ENCODE measurements at regions not wholly inside any gene's neighbourhood (a gene's known extent, or its start where the extent isn't known, plus 50 kb on each side); places are given as distances from the start of the nearest gene placed in this dataset.

GRCh38 chr11:122394313-122394712, 261.2 kb upstream of the UBASH3B start:
- DNase-seq, result no peak

- DNase-seq, result no peak
Observed at GRCh38 chr11:122393209-122393860, 262.2 kb upstream of the UBASH3B start.

- no peak for DNase-seq
Observed at GRCh38 chr11:122392508-122392907, 263.0 kb upstream of the UBASH3B start.

DNA sequence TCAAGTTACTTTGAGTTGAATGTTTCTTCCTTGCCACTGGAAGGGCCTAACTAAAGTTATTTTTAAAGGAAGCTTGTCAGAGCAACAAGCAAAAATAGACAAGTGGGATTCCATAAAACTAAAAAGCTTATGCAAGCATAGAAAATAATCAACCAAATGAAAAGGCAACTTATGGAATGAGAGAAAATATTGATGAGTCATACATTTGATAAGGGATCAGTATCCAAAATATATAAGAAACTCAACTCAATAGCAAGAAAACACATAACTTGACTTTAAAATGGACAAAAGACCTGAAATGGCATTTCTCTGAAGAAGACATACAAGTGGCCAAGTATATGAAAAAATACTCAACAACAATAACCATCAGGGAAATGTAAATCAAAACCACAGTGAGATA, 264.5 kb upstream of the UBASH3B start:
- no peak for DNase-seq

GRCh38 chr11:122383186-122383585, 267.2 kb upstream of the BLID start:
- no peak for DNase-seq

DNA sequence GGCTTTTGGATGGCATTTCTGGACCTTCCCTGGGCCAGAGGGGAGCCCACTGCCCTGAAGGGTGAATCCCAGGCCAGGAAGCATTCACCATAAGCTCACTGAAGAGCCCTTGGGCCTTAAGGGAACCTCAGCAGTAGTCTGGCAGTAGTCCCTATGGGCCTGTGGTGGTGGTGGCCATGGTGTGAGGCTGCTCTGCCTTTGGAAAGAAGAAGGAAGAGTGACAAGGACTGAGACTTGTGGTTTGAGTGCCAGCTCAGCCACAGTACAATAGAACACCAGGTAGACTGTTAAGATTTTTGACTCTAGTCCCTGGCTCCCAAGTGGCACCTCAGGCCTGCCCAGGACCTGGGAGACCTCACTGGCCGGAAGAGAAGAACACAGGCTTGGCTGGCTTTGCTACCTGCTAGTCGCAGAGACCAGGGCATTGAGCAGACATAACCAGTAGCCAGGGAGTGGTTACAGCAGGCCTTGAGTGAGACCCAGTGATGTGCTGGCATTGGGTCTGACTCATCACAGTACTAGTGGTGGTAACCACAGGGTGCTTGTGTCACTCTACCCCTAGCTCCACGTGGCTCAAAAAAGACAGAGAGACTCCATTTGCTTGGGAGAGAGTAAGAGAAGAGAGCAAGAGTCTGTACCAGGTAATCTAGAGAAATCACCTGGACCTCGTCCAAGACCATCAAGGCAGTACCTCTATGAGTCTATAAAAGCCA, 259.8 kb upstream of the BLID start:
- DNase-seq, result no peak

DNA sequence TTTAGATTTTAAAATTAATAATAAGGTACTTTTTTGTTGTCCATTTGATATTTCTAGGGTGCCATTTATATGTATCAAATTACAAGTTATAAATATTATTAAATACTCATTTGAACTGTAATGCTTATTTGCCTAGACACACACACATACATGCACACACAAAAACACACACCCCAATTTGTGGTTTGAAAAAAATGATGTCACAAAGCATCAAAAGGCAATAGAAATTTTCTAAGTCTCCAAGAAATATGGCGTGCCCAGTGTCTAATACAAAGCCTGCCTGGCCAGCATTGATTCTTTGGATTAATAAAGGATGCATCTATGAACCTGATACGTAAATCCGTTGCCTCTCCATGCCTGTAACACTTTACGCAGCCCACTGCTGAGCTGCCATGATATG, 252.8 kb upstream of the BLID start:
- no peak for DNase-seq

GRCh38 chr11:122367809-122368231, 251.8 kb upstream of the BLID start:
- DNase-seq, result no peak

GRCh38 chr11:122365610-122366360, 249.8 kb upstream of the BLID start:
- DNase-seq, result no peak

GRCh38 chr11:122363296-122363695, 247.3 kb upstream of the BLID start:
- DNase-seq, result no peak

DNA sequence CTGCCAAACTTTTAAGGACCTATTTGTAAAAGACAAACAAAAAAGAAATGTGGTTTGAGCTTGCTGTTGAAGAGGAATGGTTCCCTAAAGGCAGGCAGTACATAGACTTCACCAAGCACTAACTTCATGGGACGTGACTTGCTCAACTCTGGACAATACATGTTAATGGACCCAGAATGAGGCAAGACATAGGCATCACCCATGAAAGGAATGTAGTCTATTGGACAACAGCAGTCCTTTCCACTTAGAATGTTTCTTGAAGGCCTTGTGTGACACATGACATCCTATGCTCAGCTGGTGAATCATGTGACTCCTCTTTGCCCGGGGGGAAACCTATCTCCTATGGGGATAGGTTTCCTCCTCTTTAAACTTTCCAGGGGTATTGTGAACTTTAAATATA, 246.4 kb upstream of the BLID start:
- DNase-seq, result no peak

- DNase-seq, result no peak
Observed at GRCh38 chr11:122360875-122361274, 244.9 kb upstream of the BLID start.

- DNase-seq, result no peak
Observed at GRCh38 chr11:122359081-122359571, 243.1 kb upstream of the BLID start.

DNA sequence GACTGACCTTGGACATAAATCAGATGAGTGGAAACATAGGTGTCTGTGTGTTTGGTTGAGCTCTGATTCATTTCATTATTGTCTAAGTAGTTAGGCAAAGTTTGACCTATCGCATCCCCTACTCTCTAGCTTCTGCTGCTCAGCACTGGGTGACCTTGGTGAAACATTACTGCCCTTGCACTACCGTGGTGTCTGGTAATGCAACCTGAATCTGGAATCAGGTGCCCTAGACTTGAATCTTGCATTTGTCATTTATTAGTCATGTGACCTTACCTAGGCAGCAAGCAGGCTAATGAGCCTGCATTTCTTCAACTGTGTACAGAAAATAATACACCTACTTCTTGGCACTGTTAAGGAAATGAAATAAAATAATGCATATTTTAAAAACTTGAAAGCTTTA, 242.3 kb upstream of the BLID start:
- DNase-seq, result no peak

GRCh38 chr11:122355968-122356367, 240.0 kb upstream of the BLID start:
- DNase-seq, result no peak

DNA sequence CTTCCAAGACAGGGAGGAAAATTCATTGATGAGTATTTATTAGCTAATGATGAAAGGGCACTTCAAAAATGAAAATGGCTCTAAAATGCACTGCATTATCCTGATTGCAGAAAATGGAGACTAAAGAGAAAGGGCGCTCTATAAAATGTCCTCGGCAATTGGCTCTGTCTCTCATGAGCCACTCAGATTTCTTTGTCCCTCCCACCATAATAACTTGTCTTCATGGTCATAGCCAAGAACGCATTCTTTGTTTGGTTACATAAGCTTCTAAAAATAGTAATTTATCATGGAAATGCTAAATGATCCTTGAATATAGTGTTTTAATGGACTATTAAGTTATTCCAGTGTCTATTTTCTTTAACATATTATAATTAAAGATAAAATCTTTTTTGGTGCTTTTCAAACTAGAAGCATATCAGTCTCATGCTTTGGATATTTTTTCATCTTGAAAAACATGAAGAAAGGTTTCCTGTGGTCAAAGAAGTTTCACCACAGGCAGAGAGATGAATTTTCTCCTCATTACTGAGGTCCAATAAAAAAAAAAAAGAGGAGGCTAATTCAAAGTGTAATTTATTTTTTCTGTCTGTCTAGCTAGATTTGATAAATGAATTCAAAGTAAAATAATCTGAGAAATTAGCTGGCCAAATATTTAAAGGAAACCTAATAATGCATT, 238.1 kb upstream of the BLID start:
- no peak for DNase-seq

- DNase-seq, result no peak
Observed at GRCh38 chr11:122353561-122353960, 237.5 kb upstream of the BLID start.

DNA sequence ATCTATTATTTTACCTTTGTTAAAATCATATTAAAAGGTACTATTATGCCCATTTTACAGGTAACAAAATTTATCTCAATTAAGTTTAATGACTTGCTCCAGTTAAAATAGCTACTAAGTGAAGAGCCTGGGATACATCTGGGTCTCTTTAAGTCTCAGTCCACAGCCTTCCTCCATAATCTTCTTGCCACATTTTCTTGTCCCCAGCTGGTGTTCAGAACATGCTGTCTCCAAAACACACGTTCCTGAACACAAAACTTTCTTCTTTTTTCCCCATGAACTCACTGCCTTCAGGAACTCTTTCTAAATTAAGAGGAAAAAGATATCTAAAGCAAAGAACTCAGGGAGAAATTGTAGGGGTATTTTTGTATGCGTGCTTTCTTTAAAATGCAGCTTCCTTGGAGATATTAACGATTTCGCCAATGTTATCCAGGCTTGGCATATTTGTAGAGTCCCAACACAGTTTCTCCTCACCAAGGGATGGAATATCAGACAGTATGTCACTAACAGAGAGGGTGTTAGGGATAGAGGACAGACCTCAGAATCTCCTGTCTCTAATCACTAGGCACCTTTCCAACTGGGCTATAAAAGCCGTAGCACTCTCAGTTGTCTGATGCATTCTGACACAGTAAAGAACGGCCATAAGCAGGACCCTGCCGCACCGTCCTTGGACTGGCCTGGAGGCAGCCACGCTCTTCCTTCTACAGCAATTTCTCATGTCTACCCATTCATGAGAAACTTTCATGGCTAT, 232.8 kb upstream of the BLID start:
- no peak for DNase-seq

GRCh38 chr11:122346006-122346405, 230.0 kb upstream of the BLID start:
- no peak for DNase-seq

- no peak for DNase-seq
Observed at GRCh38 chr11:122345586-122345985, 229.6 kb upstream of the BLID start.

GRCh38 chr11:122344215-122344614, 228.2 kb upstream of the BLID start:
- no peak for DNase-seq

GRCh38 chr11:122343210-122343609, 227.2 kb upstream of the BLID start:
- no peak for DNase-seq

Measured in Kasumi-1 (cell line).